Activated naive CD8-positive, alpha-beta T cell treated with anti-CD3 and anti-CD28 coated beads for 36 hours (primary cell): ENCODE measurements at regions not wholly inside any gene's neighbourhood (a gene's known extent, or its start where the extent isn't known, plus 50 kb on each side); places are given as distances from the start of the nearest gene placed in this dataset.
"Not testable (repeated sequence)": the region's sequence is repeated elsewhere in the genome, so short reads cannot be mapped to it uniquely, and the experiment has no call there.

ENCODE experiments used
- DNase-seq: peaks from one replicate; pipeline ENCODE4 v3.0.0; 2021
- H3K27ac Mint-ChIP-seq: one replicate; pipeline ENCODE4 v1.8.0; 2022; ENCODE audit warnings: mild to moderate bottlenecking, moderate library complexity, mixed read lengths
- H3K27me3 Mint-ChIP-seq: one replicate; pipeline ENCODE4 v1.8.0; 2022; ENCODE audit warnings: mild to moderate bottlenecking, mixed read lengths
- H3K36me3 Mint-ChIP-seq: one replicate; pipeline ENCODE4 v1.8.0; 2021; ENCODE audit warnings: mild to moderate bottlenecking, mixed read lengths
- H3K4me1 Mint-ChIP-seq: one replicate; pipeline ENCODE4 v1.8.0; 2021; ENCODE audit warnings: mixed read lengths
- H3K4me3 Mint-ChIP-seq: one replicate; pipeline ENCODE4 v1.8.0; 2022; ENCODE audit warnings: mild to moderate bottlenecking, moderate library complexity, mixed read lengths
- H3K9me3 Mint-ChIP-seq: one replicate; pipeline ENCODE4 v1.8.0; 2022; ENCODE audit warnings: mixed read lengths

DNA sequence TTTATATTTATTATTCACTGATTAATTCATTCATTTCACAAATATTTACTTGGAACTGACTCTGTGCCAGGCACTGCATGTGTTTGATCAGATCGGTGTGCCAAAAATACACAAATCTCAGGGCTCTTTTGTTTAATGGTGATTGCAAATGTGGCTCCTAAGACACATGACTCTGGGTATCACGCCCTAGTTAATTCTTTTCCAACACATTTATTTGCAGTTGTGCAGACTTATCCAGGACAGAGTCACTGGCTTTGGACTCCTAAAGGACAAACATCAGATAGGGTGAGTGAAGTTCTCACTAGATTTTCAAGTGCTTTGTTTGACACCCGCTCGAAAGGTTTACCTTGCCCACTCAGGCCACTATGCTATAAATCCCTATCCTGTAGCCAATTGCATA, 335.5 kb downstream of the BARHL2 start:
- Mint-ChIP-seq H3K27ac (no peak overlapping the region), H3K27me3 (no peaks in the 10 kb centered on the region), H3K4me3 (no peak overlapping the region), H3K4me1 (no peaks in the 10 kb centered on the region), H3K36me3 (no peaks in the 10 kb centered on the region), H3K9me3 (no peaks in the 10 kb centered on the region)
- no peak for DNase-seq

DNA sequence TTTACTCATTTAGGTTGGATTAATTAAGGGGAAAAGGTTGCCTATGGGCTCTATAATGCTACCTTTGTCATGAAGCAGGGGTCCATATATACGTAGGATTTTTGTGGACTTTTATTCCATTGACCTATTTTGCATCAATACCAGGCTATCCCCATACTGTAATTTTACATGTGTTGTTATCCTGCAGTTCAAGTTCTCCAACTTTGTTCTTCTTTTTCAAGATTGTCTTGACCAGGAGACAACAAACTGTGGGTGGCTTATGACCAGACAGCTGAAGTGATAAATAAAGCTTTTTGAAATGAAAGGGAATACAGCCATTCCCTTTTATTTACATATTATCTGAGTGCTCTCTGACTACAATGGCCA, 345.7 kb downstream of the BARHL2 start:
- no peaks in the 10 kb centered on the region for H3K9me3 Mint-ChIP-seq
- no peaks in the 10 kb centered on the region for H3K4me1 Mint-ChIP-seq
- DNase-seq: no peak
- peaks cover 4% of the 10 kb centered on the region for H3K27me3 Mint-ChIP-seq
- H3K36me3 Mint-ChIP-seq: no peaks in the 10 kb centered on the region
- no peak overlapping the region for H3K27ac Mint-ChIP-seq
- no peak overlapping the region for H3K4me3 Mint-ChIP-seq

DNA sequence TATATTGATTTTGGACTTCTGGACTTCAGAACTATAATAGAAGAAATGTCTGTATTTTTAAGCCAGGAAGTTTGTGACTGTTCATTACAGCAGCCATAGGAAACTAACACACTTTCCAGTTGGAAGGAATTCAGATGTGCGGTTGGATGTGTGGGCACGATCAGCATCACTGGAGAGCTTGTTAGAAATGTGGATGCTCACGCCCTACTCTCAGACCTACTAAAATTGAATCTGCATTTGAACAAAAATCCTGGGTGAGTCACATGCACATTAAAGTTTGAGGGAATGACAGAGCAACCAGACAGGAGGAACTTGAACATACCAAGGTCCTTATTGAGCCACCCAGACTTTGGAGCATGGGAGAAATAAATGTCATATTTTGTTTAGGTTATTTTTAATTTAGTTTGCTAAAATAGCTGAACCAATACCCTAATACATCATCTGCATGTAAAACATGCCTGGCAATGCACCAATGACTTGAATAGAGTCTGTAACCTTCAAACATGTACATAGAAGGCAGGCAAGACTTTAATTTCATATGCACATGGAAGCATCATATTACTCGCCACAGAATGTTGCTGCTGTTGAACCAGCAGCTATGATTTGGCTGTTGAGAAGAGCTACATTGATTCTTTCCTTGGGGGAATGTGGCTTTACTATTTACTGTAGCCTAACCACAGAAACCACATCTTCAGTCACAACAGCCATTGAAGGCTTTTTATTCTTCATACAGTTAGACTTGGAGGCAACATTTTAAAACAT, 346.2 kb downstream of the BARHL2 start:
- Mint-ChIP-seq H3K36me3 (no peaks in the 10 kb centered on the region), H3K27me3 (no peaks in the 10 kb centered on the region), H3K4me3 (no peak overlapping the region), H3K4me1 (no peaks in the 10 kb centered on the region), H3K9me3 (no peaks in the 10 kb centered on the region), H3K27ac (no peak overlapping the region)
- no peak for DNase-seq

DNA sequence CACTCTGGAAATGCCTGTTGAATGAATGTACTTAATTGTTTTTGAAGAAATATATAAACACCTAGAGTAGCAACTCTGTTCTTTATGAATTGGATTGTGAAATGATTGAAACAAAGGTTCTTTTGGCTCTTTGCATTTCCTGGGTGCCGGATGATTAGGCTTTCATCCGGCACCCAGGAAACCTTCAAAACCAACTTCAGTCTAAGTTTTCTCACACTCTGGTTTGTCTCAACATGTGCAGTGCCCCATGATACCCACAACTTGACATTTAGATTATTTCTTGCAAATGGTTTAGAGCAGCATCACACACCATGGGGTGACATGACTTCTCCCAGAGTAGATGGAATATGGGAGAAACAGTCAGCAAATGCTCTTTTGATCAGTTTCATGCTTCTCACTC, 354.9 kb downstream of the BARHL2 start:
- Mint-ChIP-seq H3K4me1 (no peaks in the 10 kb centered on the region), H3K9me3 (no peaks in the 10 kb centered on the region), H3K4me3 (no peak overlapping the region), H3K27ac (no peak overlapping the region), H3K27me3 (peaks cover 9% of the 10 kb centered on the region), H3K36me3 (no peaks in the 10 kb centered on the region)
- DNase-seq: no peak

DNA sequence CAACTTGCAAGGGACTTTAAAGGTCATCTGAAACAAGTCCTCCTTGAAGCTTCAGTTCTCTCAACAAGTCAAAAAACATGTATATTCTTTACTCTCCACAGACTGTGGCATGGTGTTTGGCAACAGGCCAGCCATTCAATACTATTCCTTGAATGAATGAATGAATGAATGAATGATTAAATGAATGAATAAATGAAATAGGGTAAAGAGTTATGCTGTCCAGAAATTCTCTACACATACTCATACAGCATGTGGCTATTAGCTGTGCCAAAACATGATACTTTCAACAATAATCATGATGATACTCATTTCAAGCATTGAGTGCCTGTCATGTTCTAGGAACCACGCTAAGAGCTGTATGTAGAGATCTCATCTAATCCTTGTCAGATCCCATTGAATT, 356.1 kb downstream of the BARHL2 start:
- Mint-ChIP-seq H3K27ac (no peak overlapping the region), H3K36me3 (no peaks in the 10 kb centered on the region), H3K4me1 (no peaks in the 10 kb centered on the region), H3K9me3 (no peaks in the 10 kb centered on the region), H3K4me3 (no peak overlapping the region), H3K27me3 (peaks cover 9% of the 10 kb centered on the region)
- DNase-seq: no peak

DNA sequence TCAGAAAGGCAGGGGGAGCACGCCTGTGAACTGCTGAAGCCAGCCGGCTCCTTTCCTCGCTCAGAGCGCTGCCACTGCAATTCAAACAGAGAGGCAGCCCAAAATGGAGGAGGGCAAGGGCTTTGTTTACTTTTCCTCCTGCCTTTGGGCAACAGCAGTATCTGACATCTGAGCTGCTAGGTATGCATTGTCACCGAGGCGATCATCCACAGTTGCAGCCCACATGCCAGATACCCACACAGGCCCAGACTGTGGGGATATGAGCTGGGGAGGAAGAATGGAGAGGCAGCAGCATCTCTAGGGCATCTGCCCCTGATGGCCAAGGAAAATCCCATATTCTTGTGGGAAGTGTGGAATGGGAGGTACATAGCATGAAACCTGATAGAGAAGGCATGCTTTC, 357.1 kb downstream of the BARHL2 start:
- no peak for DNase-seq
- Mint-ChIP-seq H3K27me3 (peaks cover 6% of the 10 kb centered on the region), H3K4me1 (no peaks in the 10 kb centered on the region), H3K9me3 (no peaks in the 10 kb centered on the region), H3K4me3 (no peak overlapping the region), H3K27ac (no peak overlapping the region), H3K36me3 (no peaks in the 10 kb centered on the region)

DNA sequence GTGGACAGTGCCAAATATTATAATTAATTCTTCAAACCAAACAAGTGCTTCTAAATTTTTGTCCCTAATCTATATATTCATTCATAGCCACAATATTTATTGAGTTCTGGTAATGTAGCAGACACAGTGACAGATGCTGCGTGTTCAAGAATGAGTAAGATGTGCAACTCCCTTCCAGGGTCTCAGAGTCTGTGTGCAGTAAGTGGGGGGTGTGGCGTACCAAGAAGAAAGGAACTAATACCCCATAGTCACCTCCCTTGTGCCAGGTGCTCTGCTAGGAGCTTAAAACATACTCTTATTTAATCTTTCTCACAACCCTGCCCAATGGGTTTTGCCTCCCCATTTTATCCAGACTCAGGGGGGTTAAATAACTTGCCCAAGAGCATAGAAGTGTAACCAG, 358.7 kb downstream of the BARHL2 start:
- no peaks in the 10 kb centered on the region for H3K36me3 Mint-ChIP-seq
- no peak for DNase-seq
- no peak overlapping the region for H3K27ac Mint-ChIP-seq
- H3K4me3 Mint-ChIP-seq: no peak overlapping the region
- H3K9me3 Mint-ChIP-seq: no peaks in the 10 kb centered on the region
- H3K4me1 Mint-ChIP-seq: no peaks in the 10 kb centered on the region
- H3K27me3 Mint-ChIP-seq: peaks cover 4% of the 10 kb centered on the region

DNA sequence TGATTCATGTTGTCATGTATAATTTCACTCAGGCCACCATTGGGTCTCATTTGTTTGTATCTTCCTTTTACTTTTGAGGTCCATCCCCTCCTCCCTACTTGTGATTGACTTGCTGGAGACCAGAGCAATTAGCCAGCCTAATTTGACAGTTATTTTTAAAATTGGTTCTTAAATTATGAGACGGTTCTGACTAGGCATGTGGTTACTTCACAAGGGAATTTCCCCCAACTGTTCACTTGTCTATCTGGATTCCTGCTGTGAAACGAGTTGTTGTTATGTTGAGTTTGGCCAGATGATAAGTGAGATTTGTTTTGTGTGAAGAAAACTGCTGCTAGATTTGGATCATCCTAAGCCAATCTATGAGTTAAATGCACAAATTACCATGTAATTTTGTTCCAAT, 359.1 kb downstream of the BARHL2 start:
- H3K27ac Mint-ChIP-seq: no peak overlapping the region

DNA sequence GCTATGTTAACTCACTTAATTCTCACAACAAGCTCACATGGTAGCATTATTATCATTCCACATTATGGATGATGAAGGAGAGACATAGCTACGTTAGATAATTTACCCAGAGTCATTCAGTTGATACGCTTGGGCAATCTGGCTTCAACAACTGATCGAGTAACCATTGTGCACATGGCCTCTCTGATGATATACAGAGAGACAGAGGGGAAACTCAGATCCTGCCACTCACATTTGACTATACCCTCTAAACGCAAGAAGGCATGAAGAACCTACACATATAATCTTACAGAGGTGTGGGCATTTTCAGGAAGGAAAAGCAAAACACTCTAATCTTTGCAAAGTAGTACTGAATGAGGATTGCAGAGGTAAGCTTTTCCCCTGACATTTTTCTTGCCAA, 360.1 kb downstream of the BARHL2 start:
- DNase-seq: no peak
- no peaks in the 10 kb centered on the region for H3K4me1 Mint-ChIP-seq
- no peak overlapping the region for H3K4me3 Mint-ChIP-seq
- no peak overlapping the region for H3K27ac Mint-ChIP-seq
- H3K9me3 Mint-ChIP-seq: no peaks in the 10 kb centered on the region
- no peaks in the 10 kb centered on the region for H3K36me3 Mint-ChIP-seq
- no peaks in the 10 kb centered on the region for H3K27me3 Mint-ChIP-seq

More for the DNA sequence above, 359.1 kb downstream of the BARHL2 start:
- H3K4me3 Mint-ChIP-seq: no peak overlapping the region
- no peaks in the 10 kb centered on the region for H3K4me1 Mint-ChIP-seq
- peaks cover 1% of the 10 kb centered on the region for H3K27me3 Mint-ChIP-seq
- H3K9me3 Mint-ChIP-seq: no peaks in the 10 kb centered on the region
- no peaks in the 10 kb centered on the region for H3K36me3 Mint-ChIP-seq
- DNase-seq: no peak

DNA sequence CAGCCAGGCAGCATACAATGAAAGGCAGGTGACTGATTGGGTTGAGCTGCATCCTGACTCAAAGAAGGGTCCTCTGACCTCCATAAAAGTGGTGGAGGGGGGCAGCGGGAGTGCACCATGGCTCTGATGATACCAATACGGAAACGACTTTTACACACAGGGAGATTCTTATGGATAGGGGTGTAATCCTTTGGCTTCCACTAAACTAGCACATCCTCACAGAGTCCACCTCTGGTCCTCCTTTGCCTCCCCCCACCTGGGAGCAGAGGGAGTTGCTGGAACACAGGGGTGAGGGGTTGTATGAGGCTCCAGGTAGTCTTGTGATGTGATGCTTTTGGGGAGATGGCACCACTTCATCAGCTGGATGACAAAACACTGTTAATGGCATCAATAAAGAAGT, 361.0 kb downstream of the BARHL2 start:
- Mint-ChIP-seq H3K36me3 (no peaks in the 10 kb centered on the region), H3K9me3 (no peaks in the 10 kb centered on the region), H3K27ac (no peak overlapping the region), H3K4me3 (no peak overlapping the region), H3K4me1 (no peaks in the 10 kb centered on the region), H3K27me3 (no peaks in the 10 kb centered on the region)
- no peak for DNase-seq

DNA sequence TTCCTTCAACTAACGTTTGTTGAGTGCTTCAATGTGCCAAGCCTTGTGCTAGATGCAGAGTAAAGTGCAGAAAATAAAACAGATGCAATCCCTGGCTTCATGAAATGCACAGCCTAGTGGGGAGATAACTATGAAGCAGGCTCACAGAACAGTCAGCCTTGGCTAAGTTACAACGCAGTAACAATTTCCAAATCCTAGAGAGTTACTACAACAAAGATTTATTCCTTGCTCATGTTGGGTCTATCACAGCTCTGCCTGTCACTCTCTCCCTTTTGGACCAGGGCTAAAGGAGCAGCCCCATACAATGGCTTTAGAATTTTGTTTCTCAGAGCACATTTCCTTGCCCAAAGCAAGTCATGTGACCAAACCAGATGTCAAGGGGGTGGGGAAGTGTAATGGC, 359.8 kb downstream of the ZNF326 start:
- DNase-seq: no peak
- Mint-ChIP-seq H3K27me3 (no peaks in the 10 kb centered on the region), H3K9me3 (no peaks in the 10 kb centered on the region)

DNA sequence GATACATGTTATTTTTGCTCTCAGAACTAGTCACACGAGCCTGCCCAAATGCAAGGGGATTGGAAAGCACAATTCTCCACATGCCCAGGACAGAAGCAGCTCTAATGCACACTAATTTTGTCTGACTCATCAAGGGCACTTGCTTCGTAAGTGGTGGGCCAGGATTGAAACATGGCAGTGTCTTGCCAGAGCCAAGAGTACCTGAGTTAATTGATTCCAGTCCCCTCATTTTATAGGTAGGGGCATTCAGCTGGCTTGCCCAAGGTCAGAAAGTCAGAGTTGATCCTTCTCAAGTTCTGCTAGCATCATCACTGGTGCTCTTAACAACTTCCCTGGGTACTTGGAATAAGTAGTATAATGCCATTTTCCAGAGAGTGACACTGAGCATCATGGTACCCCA, 356.1 kb downstream of the ZNF326 start:
- no peak overlapping the region for H3K27ac Mint-ChIP-seq
- H3K36me3 Mint-ChIP-seq: no peaks in the 10 kb centered on the region
- H3K4me3 Mint-ChIP-seq: no peak overlapping the region
- peaks cover 9% of the 10 kb centered on the region for H3K9me3 Mint-ChIP-seq
- H3K4me1 Mint-ChIP-seq: no peaks in the 10 kb centered on the region
- H3K27me3 Mint-ChIP-seq: no peaks in the 10 kb centered on the region
- no peak for DNase-seq

More for the DNA sequence above, 359.8 kb downstream of the ZNF326 start:
- no peaks in the 10 kb centered on the region for H3K4me1 Mint-ChIP-seq
- no peak overlapping the region for H3K4me3 Mint-ChIP-seq
- H3K36me3 Mint-ChIP-seq: no peaks in the 10 kb centered on the region
- H3K27ac Mint-ChIP-seq: no peak overlapping the region

DNA sequence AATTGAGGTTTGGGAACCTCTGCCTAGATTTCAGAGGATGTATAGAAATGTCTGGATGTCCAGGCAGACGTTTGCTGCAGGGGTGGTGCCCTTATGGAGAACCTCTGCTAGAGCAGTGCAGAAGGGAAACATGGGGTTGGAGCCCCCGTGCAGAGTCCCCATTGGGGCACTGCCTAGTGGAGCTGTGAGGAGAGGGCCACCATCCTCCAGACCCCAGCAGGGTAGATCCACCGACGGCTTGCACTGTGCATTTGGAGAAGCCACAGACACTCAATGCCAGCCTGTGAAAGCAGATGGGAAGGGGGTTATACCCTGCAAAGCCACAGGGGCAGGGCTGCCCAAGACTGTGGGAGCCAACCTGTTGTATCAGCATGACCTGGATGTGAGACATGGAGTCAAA, 354.6 kb downstream of the ZNF326 start:
- H3K27me3 Mint-ChIP-seq: no peaks in the 10 kb centered on the region
- DNase-seq: no peak
- H3K36me3 Mint-ChIP-seq: no peaks in the 10 kb centered on the region
- H3K4me1 Mint-ChIP-seq: no peaks in the 10 kb centered on the region
- peaks cover 9% of the 10 kb centered on the region for H3K9me3 Mint-ChIP-seq
- H3K4me3 Mint-ChIP-seq: no peak overlapping the region
- no peak overlapping the region for H3K27ac Mint-ChIP-seq

DNA sequence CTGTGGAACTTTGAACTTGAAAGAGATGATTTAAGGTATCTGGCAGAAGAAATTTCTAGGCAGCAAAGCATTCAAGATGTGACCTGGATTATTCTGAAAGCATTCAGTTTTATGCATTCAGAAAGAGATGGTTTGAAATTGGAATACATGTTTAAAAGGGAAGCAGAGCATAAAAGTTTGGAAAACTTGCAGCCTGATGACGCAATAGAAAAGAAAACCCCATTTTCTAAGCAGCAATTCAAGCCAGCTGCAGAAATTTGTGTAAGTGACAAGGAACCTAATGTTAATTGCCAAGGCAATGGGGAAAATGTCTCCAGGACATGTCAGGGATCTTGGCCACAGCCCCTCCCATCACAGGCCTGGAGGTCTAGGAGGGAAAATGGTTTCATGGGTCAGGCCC, 354.0 kb downstream of the ZNF326 start:
- Mint-ChIP-seq H3K4me3 (no peak overlapping the region), H3K36me3 (no peaks in the 10 kb centered on the region), H3K4me1 (no peaks in the 10 kb centered on the region), H3K27ac (no peak overlapping the region), H3K9me3 (peaks cover 9% of the 10 kb centered on the region), H3K27me3 (no peaks in the 10 kb centered on the region)
- no peak for DNase-seq

DNA sequence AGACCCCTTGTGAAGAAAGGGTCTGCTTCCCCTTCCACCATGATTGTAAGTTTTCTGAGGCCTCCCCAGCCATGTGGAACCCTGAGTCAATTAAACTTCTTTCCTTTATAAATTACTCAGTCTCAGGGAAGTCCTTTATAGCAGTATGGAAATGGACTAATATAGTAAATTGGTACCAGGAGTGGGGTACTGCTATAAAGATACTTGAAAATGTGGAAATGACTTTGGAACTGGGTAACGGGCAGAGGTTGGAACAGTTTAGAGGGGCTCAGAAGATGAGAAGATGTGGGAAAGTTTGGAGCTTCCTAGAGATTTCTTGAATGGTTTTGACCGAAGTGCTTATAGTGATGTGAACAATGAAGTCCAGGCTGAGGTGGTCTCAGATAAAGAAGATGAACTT, 353.5 kb downstream of the ZNF326 start:
- not testable (repeated sequence) for H3K36me3 Mint-ChIP-seq, DNase-seq, H3K27ac Mint-ChIP-seq, H3K9me3 Mint-ChIP-seq, H3K4me3 Mint-ChIP-seq, H3K4me1 Mint-ChIP-seq, H3K27me3 Mint-ChIP-seq

DNA sequence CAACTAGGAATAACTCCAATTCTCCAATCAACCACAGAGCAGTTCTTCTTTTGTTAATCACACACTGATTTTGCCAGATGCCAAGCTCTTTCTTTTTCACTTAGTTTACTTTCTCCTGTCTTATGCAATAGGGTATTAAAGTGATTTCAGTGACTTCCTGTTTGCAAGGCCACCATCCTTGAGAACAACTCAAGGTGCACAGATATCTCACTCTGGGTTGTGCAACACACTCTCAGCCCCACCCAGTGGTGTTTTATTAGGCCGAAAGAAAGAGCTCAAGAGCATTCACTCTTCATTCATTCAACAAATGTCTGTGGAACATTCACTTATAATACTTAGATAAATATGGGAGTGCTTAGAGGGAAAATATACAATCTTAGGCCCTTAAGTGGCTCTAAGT, 352.5 kb downstream of the ZNF326 start:
- Mint-ChIP-seq H3K4me3 (no peak overlapping the region), H3K4me1 (no peaks in the 10 kb centered on the region), H3K36me3 (no peaks in the 10 kb centered on the region), H3K27ac (no peak overlapping the region), H3K27me3 (no peaks in the 10 kb centered on the region), H3K9me3 (peaks cover 9% of the 10 kb centered on the region)
- no peak for DNase-seq
